GM19452 (cell line): ENCODE measurements at regions not wholly inside any gene's neighbourhood (a gene's known extent, or its start where the extent isn't known, plus 50 kb on each side); places are given as distances from the start of the nearest gene placed in this dataset.
"Not testable (repeated sequence)": the region's sequence is repeated elsewhere in the genome, so short reads cannot be mapped to it uniquely, and the experiment has no call there.

Experiments
- ATAC-seq: cut with Tn5 transposase; IDR thresholded peaks from one replicate; pipeline ENCODE4 v1.9.1; 2021; ENCODE audit not compliant: unreplicated experiment

DNA sequence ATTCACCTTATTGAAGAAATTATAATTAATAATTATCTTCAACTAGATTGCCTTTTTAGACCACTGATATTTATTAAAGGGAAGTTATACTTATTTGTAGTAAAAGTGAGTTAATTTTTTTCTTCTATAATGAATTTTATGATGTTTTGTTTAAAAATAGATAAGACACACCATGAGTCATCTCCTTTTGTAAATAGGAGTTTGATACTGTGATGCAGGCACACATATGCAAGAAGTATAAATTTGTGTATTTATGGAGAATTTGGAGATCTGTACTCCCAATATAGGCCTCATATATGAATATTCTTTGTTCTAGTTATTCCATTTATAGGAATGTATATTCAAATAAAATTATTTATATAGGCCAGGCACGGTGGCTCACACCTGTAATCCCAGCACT, 703.5 kb upstream of the CHAC2 start:
- ATAC-seq, result no peak

DNA sequence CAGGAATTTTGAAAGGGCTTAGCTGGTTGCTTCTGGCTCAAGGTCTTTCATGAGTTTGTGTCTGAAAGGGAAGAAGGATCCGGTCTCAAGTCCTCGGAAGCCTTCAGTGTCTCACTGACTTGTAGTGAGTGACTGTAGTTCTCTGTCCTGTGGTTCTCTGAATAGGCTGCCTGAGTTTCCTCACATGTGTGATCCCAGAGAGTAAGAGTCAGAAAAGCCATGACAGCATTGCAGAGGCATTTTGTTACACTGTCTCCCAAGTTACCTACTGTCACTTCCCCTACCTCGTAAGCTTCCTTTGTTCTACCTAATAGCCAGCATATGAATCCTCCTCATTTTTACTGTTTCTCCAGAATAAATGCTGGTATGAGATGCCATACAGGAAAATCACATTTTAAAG, 709.1 kb upstream of the CHAC2 start:
- ATAC-seq, result no peak

DNA sequence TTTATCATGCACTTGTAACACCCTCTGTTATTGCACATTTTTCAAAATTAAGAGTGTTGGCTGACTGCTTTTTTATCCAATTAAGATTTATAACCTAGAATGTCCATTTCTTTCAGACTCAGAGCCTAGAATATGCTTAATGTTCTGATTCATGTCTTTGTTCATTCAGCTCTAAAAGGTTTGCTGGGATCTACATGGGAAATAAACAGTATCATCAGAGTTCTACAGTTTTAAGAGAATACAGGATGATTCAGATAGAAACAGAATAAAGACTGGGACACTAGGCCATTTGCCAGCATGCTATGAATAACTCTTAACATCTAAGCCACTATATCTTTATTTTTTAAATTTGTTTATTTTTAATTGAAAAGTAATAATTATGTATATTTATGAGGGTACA, 713.7 kb upstream of the CHAC2 start:
- ATAC-seq, result no peak

DNA sequence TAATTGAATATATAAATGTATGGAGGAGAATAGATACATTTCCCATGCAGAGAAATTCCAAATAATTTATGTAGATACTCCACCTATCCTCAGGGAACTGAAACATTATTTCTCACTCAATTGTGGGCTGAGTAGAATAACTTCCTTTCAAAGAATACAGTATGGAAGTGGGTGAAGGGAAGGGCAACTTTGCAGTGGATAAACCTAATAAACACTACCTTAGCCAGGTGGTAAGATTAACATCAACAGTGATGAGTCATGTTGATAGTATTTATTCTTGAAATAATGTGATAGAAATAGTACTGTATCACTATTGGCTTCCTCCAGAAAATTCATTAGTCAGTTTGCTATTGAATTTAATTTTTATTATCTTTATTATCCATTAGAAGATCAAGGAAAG, 716.4 kb upstream of the CHAC2 start:
- ATAC-seq, result no peak

DNA sequence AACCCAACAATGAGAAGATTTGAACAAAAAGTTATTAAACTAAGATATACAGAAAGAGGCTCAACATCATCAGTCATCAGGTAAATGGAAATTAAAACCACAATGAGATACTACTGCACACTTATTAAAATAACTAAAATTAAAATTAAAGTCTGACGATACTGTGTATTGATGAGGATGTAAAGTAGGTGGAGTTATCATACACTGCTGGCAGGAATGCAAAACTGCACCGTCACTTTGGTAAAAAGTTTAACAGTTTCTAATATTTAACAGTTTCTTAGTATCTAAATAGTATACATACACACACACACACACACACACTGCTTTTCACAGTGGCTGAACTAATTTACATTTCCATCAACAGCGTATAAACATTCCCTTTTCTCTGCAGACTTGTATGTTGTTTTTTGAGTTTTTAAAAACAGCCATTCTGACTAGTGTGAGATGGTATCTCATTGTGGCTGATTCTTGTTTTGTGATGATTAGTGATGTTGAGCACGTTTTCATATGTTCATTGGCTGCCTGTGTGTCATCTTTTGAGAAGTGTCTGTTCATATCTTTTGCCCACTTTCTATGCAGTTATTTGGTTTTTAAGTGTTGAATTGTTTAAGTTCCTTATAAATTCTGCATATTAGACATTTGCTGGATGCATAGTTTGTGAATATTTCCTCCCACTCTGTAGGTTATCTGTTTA, 726.9 kb upstream of the CHAC2 start:
- ATAC-seq, result no peak

DNA sequence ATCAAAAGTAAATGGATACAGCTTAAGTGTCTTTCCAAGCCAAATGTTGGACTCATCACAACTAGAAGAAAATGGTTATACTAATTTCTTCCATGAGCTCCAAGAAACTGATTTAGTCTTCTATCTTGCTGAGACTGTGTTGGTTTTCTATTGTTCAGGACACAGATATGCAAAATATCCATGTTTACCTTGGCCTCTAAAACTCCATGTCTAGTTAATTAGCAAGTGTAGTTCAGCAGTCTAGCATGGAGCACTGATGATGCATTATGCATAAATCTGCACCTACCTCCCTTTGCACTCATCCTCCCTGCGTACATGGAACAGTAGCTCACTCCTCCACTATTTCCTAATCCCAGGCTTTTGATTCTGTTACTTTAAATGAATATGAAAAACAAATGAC, 731.4 kb upstream of the CHAC2 start:
- no peak for ATAC-seq

DNA sequence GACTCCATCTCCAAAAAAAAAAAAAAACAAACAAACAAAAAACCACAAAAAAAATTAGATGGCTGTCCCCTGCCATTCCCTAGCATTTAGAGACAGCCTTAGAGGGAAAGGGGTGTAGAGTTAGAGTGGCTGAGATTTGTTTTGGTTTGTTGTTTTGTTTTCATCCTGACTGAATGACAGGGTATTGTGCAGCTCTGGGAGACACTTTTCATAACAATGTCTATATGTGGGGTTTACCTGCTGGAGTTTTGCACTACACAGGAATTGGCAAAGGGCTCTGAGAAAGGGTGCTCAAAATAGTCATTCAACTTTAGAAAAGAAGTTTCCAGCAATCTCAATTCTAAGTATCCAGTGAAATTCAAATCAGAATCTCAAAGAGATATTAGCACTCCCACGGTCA, 732.5 kb upstream of the CHAC2 start:
- no peak for ATAC-seq

DNA sequence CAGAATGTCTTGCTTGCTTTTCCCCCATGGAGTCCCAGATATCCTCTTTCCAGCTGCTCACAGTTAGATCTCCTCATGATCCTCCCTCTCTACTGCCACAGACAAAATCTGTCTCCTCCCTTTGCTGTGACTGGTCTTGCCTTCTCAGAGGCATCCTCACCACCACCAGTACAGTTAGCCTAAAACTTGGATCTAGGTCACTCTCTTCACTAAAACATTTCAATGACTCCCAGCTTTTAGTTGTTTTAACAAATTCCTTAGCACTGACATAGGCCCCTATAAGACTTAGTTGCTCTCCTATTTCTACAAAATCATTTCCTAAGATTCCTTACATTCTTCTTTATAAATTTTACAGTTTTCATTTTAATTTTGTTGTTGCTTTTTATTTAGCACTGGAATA, 734.2 kb upstream of the CHAC2 start:
- ATAC-seq, result no peak

DNA sequence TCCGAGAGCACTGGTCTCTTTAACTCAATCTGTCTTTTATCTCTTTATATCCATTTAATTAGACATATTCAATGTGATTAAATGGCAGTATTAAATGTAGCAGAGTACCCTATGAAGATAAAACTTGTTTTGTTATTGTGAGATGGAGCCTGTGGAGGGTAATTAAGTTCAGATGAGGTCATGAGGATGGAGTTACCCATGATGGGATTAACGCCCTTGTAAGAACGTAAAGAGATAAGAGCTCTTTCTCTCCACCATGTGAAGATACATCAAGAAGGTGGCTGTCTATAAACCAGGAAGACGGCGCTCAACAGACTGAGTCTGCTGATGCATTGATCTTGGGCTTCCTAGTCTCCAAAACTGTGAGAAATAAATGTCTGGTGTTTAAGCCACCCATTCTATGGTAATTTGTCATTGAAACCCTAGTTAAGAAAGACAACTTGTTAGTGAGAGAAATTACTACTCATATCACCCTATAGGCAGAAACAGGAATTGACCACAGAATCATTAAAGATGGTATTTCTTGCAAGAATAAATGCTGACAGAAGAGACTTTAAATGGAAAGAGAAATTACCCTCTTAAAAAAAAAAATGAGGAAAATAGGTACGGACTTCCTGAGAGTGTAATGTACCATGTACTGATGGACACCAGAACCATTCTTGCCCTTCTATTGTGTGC, 738.7 kb upstream of the CHAC2 start:
- no peak for ATAC-seq

DNA sequence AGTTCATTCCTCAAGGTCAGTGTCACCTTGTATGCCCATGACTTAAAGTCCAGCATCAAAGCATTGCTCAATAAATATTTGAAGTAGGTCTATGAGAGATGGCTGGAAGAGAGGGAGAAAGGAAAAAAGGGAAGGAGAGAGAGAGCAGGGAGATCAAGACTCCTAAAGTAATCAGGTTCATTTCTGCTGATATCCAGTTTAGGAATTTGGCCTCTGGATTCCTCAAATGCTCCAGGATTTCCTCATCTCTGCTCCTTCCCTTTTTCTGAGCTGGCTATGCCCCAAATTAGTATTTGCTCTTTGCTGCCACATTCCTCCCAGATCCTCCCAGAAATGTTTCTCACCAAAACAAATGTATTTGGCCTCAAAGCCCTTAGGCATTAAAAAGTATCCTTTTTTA, 739.4 kb upstream of the CHAC2 start:
- no peak for ATAC-seq

DNA sequence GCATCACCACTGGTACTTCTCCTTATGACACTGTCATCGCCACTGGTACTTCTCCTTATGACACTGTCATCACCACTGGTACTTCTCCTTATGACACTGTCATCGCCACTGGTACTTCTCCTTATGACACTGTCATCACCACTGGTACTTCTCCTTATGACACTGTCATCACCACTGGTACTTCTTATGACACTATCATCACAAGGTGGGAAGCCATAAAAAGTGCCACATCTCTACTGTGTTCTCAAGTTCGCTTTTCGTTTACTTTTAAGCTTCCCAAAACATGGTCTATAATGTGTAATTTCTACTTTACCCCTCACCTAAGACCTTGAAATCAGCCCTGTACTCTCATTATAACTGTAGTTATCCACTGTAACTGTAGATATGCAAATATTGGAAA, 745.4 kb upstream of the CHAC2 start:
- ATAC-seq, result not testable (repeated sequence)

DNA sequence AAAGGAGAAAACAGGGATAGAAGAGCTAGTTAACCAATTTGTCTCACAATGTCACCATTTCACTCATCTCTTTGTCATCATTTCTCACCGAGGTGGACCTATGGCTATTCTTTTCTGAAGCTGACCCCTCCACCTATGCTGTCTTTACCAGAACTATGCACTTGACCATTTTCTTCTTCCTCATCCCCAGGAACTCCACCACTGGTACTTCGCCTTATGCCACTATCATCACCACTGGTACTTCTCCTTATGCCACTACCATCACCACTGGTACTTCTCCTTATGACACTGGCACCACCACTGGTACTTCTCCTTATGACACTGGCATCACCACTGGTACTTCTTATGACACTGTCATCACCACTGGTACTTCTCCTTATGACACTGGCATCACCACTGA, 745.8 kb upstream of the CHAC2 start:
- ATAC-seq, result no peak

DNA sequence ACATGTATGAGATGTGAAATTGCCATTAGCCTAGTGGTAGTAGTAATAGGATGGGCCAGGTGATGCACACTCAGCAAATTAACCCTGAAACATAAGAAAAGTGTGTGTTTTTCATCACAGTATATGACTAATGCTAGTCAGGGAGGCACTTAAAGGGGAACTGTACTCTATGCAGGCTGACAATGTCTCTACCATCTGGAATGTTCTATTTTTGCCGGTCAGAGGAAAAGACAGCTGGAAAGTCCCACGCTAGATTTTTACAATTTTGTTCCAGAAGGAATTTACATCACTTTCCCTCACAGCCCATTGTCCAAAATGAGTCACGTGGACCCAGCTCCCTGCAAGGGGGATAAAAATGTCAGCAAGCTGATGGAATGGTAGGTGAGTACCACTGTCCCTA, 746.3 kb upstream of the CHAC2 start:
- ATAC-seq, result no peak

DNA sequence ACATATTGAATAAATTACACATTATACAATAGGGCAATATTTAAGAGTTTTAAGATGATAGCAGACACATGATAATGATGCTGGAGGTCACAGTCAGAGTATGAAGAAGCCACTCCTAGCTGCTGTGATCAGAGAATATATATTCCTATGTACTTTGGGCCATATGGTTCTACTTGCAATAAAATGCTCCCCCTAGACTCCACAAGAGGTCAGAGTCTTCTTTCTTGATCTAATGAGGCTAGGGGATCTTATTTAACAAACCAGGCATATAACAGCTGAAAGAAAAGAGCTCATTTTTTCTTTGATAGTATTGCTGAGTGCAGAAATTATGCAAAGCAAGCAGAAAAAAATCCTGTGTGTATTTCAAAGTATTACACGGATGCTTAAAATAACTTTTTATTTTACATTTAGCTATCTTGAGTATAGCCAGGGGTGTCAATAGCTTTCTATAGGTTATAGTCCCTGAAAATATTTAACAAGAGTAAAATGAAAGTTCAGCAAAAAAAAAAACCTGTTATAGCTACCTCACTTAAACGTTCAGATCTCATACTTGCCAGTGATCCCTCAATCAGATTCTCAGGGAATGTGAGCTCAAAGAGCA, 748.7 kb upstream of the CHAC2 start:
- no peak for ATAC-seq

DNA sequence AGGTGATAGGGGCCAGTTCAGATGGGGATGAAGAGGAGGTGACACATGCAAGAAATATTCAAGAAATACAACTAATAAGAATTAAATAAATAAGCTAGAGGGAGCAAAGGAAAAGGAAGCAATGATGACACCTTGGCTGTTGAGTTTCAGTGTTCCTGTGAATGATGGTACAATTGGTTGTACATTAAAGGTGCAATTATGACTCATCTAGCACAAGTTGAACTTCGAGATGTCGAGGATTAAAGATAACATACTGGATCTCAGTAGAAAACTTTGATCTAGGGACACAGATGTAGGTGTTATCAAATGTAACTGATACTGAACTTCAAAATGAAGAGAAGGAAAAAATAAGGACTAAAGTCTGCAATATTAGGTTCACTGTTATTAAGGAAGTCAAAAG, 760.6 kb upstream of the CHAC2 start:
- ATAC-seq, result no peak

DNA sequence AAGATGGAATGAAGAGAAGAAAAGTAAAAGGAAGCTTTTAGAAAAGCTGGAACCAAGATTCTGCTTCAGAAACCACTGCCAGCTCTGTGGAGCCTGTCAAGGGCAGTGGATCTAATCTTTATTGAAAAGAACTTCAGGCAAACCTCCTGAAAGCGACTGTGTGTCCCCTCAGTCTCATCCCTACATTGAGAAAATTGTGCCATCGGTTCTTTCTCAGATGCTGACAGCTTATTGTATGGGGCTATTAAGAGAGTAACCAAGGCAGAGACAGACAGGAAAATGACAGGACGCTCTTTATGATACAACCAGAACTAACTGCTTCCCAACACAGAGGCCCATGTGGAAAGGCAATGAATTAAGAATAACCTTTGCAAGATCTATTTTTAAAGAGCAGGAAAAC, 763.2 kb upstream of the CHAC2 start:
- no peak for ATAC-seq

DNA sequence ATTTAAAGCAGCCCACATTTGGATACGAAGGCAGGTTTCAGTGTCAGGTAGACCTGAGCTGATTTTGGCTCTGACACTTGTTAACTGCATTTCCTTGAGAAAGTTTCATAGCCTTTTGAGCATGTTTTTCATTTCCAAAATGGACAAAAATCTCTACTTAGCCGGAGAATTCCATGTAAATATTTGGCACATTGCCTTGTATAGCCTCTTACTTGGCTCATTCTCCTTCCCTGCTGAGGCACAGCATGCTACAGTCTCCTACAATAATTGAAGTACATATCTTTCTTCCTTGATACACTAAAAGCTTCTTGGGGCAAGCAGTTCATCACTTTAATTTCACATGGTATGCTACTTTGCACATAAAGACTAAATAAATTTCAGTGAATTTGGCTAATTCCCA, 772.2 kb upstream of the CHAC2 start:
- no peak for ATAC-seq

DNA sequence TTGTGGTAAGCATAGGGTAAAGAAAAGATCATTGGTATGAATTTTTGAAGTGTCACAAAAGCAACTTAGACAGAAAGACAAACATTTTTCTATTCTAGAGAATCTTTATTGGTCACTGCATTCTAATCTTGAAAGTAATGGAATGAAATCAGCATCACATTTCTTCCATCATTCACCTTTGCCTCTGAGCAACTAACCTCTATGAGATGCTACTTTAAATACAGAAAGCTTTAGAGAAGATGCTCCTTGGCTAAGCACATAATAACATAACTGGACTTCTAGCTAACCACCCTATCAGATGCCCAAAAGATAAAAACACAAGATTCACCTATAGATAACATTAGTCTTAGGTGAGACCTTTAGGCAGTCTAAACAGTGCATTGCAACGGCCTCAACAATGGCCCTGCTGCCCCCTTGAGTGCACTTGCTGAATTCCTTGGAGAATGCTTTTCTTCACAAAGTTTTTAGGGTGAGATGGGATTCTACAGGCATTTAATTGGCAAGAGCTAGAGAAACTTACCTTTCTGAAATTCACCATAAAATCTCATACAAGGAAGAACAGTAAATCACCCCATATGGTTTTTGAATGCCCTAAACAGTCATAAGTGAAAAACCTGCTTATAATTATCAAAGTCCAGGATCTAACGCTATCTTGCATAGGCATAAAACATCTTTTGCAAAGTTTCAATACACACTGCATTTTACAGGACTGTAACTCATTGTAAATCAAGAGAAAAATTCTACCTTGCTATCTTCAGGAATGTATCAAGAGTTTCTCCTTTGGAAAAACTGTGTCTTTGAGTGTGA, 791.3 kb upstream of the CHAC2 start:
- no peak for ATAC-seq

DNA sequence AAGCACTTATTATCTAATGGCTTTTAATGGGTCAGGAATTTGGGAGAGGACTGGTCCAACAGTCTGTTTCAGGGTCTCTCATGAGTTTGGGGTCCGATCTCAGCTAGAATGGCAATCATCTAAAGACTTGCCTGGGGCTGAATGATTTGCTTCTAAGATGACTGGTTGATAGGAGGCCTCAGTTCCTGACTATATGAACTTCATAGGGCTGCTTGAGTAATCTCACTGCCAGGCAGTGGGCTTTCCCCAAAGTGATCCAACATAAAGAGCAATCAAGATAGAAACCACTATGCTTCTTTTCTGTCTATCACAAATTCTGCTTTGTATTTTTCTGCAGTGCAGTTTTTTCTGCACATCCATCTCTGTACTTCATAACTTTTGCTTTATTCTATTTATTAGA, 793.5 kb upstream of the CHAC2 start:
- ATAC-seq, result no peak

DNA sequence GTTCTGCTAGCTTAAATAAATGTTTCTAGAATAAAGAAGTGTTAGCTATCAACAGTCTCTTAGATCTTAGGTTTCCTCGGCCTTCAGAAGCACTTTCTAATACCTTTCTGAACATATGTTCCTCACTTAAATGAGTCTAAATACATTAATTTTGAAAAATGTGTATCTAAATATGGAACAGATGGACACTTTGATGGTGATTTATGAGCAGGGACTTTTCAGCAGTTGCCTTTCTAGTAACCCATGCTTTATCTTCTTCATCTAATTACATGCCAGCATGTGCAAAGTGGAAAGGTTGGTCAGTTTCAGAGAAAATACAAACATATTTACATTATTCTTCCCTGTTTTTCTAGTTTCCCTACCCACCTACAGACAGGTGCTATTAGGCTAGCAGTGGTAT, 797.0 kb upstream of the CHAC2 start:
- no peak for ATAC-seq

DNA sequence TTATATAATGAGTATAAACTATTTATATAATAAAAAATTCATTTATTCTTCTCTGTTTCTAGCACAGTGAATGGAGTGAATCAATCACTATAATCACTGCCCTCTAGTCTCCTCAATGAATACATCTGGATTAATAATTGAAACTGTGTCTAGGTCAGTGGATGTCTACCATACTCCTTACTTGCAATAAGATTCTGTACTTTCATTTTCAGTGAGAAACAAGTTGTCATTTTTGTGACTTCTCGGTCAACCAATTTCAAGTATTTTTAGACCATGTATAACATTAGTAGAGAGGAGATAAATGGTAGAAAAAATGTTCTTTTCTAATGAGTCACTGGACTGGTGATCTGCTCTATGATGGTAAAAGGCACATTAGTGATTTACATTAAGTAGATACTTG, 799.6 kb upstream of the CHAC2 start:
- ATAC-seq, result no peak
